Right lobe of liver (tissue), 4 donors: ENCODE measurements at regions not wholly inside any gene's neighbourhood (a gene's known extent, or its start where the extent isn't known, plus 50 kb on each side); places are given as distances from the start of the nearest gene placed in this dataset.

Experiments used
- CTCF ChIP-seq, 4 donors: fragments of 200-600 bp in 3 of 4; fragments of 450-650 bp in 1 of 4; IDR thresholded peaks; one replicate each; pipeline versions ENCODE4 v1.5.1 to v1.8.0; 2016 to 2022; ENCODE audit warnings: antibody characterized with exemption in 4 of 4, mild to moderate bottlenecking in 2 of 4
- POLR2A ChIP-seq: fragments of 450-650 bp; IDR thresholded peaks from one replicate; pipeline ENCODE4 v1.6.1; 2017; ENCODE audit warnings: antibody characterized with exemption, mild to moderate bottlenecking
- donor health status: DM: no; HTN: no; CAD: no.
- donor health status: DM: no; HTN: no; CAD: no.
- donor health status: DM: no; HTN: yes; CAD: no.

DNA sequence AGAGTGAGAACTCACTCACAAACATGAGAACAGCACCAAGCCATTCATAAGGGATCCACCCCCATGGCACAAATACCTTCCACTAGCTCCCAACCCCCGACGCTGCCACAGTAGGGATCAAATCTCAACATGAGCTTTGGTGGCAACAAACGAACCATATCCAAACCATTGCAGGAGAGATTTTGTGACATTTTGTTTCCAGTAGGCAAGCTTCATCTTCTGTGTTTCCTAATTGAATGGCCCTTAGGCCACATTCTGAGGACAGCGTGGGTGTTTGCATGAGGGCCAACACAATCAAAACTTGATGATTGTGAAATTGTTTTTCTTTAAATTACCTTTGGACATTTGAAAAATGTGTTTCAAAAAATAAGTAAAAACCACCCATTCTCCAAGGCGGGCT is 102.6 kb upstream of the LNX1 start:
- no peak for TF ChIP-seq CTCF (IDR thresholded peaks at IDR 0.05)
- TF ChIP-seq POLR2A: no peak
